ENCODE measurements at regions not wholly inside any gene's neighbourhood (a gene's known extent, or its start where the extent isn't known, plus 50 kb on each side); places are given as distances from the start of the nearest gene placed in this dataset.

DNA sequence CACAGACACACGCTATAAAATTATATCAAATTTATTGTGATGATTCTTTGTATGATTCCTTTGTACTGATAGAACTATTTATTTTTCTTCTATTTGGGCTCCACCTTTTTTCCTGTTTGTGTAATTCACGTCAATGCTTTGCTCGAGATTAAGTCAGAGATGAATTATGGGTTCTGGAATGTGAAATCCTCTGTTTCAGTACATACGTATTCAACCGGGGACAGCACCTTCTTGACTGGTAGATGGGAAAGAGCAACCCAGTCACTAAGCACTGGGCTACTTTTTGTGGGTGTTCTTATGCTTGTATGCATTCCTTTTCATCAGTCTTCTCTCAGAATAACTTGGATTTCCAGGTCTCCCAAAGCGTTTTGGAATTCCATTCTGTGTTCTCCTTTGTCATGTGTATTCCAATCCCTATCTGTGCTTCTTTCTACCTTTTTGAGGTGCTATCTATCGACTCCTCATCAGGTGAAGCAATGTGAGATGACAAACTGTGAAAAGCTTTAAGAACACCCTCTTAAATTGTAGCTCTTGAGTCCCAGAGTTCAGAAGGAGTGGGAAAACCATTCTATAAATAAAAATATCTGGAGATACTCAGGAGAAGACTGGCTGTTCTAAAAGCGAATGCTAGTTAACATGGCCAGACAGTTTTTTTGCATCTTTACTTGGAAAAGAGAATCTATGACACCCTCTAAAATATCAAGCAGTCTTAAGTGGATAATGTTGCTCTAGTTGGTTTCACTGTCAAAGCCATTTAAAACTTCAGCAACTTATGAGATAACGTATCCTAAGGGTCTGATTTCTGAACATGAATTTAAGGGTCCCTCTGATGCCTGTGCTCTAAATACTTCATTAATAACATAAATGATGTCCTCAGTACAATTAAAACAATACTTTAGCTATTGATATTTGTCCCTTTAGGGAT lies 197.7 kb upstream of the PREP start:
- no peak for DNase-seq (ENCODE audit: extremely low read depth in 1 of 2, low read depth in 1 of 2)

DNA sequence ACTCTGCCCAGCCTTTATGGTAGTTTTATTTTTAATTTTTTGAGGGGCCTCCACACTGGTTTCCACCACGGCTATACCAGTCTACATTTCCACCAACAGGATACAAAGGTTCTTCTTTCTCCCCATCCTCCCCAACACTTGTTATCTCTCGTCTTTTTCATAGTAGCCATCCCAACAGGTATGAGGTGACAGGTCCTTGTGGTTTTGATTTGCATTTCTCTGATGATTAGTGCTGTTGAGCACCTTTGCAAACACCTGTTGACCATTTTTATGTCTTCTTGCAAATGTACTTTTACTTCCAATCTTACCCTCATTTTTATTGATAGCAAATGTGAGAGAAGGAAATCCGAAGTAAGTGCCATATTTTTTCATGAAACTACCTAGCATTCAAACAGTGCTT lies 195.4 kb upstream of the PREP start:
- no peak for DNase-seq (ENCODE audit: extremely low read depth in 1 of 2, low read depth in 1 of 2)

DNA sequence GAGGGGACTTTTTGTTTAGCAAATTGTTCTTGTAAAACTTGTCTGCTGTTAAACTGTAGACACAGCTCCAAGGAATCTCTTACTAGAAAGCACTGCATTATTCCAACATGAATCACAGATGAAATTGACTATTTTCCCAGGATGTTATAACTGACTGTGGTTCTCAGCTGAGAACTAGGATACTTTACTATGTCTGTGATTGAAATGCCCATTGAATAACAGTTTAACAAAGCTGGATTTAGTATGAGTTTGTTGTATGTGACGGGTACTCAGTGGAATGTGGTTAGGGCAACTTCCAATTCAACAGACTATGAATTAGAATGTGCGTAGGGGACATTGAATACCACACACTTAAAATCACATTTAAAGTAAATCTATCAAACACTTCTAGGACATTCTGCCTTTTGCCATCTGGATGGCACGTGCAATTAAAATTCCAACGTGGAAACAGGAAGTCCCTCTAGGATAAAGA lies 193.4 kb upstream of the PREP start:
- DNase-seq (ENCODE audit: extremely low read depth in 1 of 2, low read depth in 1 of 2): no peak

DNA sequence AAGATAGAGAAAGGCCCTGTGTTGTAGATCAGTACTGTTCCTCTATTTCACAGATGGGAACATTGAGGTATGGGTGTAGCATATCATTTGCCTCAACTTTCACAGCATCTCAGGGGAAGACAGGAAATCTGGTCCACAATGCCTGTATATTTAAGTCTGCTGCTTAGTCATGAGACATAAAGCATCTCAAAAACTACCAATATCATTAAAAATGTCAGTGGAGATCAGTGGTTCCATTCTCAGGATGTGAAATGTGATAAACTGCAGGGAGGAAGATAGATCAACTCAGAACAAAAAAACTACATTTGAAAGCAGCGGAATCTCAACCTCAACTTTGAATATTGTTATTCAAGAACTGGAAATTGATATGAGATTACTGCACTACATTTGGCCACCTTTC lies 192.9 kb upstream of the PREP start:
- DNase-seq (ENCODE audit: extremely low read depth in 1 of 2, low read depth in 1 of 2): no peak

DNA sequence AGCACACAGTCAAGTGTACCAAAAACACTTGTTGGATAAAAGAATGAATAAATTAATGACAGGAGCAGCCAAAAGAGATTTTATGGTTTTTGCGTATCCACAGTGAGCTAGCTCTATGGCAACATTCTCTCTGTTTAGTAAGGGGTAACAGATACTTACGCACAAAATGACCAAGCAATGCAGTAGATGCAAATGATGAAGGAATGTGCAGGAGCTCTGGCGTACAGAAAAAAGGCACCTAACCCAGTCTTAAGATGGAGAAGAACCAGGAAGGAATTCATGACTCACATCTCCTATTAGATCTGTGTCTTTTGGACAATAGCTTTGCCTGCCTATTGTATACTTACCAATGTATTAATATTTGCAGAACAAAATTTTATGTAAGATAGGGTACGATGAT lies 191.9 kb upstream of the PREP start:
- no peak for DNase-seq (ENCODE audit: extremely low read depth in 1 of 2, low read depth in 1 of 2)

DNA sequence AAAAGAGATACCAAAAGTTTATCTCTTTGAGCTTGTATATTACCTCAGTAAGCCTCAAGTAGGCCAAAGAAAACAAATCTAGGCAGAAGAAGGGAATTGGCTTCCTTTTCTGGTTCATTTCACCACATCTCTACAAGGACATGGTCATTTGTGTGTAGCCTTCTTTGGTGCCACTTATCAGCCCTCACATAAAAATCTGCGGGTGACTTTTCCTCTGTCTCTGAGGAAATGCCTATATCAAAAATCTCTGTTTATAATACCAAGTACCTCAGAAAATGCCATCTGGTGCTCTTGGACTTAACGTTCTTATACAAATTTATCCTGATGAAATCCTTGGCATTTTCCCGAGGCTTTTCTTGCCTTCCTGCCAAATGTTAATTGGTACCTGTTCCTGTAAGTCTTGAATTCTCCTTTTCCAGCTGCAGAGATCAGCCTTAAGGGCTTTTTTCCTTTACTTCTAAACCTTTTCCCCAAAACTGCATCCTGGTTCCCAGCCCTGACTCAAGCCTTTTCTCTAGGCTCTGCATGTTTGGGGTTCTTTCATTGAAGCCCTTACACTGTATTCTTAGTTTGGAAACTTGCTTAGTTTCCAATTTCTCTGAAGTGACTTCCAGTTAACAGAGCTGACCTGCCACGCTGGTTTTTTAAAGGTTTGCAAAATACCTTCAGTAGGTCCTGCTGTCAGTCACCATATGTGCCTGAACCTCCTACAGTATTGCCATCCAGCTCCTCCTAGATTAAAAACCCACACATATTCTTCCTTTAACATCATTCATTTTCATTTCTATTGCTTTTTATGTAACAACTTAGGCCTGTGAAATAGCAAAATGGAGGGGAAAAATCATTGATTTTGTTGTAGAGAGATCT lies 191.2 kb upstream of the PREP start:
- no peak for DNase-seq (ENCODE audit: extremely low read depth in 1 of 2, low read depth in 1 of 2)

DNA sequence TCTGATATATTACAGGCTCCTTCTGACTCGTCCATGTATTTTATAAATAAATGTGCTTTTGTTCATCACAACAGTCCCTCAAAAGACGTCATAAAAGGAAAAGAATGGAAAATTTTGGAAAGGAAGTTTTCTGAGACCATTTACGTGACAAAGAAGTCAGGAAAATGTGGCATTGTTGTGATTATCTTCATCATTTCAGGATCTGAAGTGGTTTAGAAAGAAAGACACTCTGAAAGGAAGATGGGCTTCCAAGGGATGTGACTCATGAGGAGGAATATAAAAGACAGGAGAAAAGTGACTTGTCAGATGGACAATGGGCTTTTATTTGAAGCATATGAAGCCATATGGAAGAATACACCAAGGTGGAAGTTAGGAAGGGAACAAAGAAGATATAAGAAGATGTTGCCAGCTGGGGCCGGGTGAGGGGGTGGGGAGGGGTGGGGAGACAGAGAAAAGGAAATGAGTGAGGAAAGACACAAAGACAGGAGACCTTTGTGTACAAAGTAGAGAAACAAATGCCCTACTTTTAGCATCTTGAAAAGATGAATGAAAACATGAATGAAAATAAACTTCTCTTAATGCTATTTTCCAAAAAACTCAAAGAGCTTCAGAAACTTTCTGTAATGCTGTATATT lies 190.3 kb upstream of the PREP start:
- no peak for DNase-seq (ENCODE audit: extremely low read depth in 1 of 2, low read depth in 1 of 2)

DNA sequence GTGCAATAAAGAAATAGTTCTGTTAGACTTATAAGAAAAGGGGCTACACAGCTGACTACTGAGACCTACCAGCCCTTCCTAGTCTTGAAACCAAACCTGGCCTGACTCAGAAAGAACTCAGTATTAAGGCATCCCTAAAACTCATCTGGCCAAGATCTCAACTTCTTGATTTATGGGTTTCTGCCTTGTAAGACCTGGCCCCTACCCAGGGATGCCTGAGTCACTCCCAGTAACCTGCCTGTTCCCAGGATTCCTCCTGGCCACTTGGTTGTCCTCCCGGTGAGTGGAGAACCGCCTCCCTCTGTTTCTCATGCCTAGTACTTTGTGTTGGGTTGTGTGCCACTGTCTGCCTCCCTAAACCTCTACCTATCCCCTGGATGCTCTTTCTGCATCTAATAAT lies 189.4 kb upstream of the PREP start:
- no peak for DNase-seq (ENCODE audit: extremely low read depth in 1 of 2, low read depth in 1 of 2)

DNA sequence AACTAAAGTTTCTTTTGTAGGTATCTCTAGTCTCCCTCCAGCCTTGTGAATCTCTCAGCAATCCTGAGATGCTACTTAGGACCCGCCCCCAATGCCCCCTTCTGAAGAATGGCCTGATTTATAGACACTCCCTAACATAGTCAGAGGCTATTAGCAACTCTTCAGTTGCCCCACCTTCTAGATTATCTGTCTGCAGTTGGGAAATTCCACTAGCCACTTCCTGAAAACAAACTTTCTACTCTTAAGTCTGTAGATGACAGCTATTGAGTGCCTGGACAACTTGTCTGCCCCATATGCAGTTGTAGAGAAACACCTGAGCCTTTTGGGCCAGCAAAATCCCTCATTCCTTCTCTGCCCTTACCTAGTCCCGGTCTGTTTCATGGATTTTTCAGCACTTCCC lies 188.2 kb upstream of the PREP start:
- no peak for DNase-seq (ENCODE audit: extremely low read depth in 1 of 2, low read depth in 1 of 2)

DNA sequence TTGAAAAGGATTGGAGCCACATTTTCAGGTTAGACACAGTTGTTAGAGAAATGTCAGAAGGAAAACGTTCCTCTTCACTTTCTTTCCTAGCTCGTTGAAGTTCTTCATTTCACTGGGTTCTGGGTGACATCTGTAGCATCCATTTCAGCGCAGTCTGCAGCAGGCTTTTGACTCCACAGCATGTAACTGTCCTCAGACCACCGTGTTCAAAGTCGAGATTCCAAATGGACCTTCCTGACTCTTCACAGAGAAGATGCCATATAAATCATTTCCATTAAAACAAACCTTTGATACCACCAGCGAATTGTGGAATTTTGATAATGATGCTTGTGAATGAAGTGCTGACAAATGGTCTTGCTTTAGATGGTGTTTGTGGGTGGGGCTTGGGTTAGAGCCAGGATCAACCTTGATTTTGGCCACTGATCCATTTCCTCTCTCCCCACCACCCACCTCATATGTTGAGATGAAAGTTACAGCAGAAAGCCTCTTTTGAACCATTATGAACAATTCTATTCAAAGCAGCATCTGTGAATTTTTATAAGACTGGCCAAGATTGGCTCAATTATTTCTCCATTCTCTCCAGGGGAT lies 185.3 kb upstream of the PREP start:
- no peak for DNase-seq (ENCODE audit: extremely low read depth in 1 of 2, low read depth in 1 of 2)

DNA sequence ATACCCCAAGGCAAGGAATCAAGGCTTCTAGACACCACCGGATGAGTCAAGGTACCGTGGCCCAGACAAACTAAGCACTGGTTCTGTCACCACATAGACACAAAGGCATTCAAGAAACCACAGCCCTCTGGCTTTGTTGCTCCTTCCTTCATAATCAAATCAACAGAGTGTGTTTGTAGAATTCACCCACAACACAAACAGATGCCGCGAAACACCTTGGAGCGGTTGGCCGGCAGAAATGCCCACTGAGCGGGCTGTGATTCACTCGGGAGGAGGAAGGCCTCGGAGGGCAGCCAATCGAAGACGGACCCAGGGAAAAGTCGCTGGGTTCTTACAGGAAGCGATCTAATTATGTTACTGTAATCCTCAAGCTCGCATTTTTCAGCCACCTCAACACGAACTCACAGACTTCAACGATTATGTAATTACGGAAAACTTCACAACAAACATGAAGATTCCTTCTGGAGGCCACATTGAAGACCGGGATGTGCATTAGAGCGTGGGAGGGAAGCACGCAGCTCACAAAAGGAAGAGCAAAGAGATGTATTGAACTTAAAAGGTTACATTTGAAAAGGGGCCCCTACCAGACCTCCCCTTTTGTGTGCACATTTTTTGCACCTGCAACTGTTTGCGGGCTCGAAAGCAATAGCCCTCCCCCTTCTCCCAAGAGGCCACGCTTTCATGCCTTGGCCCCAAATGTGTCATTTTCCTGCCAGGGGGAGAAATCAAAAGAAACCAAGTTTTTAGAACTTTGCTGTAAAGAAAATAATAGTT lies 184.7 kb upstream of the PREP start:
- DNase-seq (ENCODE audit: extremely low read depth in 1 of 2, low read depth in 1 of 2): no peak

DNA sequence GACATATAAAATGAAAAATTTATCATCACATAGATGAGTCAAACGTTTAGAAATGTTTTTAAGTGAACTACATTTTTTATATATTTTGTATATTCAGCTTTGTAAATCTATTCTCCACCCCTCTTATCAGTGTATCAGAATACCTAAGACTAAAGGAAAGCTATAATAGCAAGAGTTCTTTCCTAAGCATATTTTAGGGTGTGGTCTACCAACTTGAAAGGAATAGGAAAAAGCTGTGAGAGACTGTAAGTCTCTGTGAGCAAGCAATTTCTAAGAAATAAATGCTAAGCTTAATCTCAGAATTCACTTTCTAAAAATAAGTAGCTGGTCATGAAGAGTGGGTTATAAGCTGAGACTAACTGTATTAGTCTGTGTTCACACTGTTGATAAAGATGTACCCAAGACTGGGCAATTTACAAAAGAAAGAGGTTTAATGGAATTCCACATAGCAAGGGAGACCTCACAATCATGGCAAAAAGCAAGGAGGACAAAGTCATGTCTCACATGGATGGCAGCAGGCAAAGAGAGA lies 175.4 kb upstream of the PREP start:
- no peak for DNase-seq (ENCODE audit: extremely low read depth in 1 of 2, low read depth in 1 of 2)

DNA sequence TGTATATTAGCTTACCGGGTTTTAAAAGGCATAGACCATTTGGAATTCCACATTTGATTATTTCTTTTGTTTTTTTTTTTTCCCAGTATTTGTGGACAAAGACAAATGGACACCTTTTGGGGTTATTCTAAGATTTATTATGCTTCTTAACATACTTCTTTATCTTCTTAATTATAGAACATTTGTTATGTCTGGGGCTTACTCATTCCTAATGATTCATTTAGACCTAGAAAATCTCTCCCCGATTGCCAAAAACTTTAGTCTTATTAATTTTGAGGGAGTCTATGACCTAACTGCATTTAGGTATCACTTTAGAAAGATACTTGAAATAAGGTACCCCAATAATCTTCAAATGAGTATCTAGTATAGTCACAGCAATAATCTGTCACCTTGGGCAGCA lies 170.7 kb upstream of the PREP start:
- no peak for DNase-seq (ENCODE audit: extremely low read depth in 1 of 2, low read depth in 1 of 2)

DNA sequence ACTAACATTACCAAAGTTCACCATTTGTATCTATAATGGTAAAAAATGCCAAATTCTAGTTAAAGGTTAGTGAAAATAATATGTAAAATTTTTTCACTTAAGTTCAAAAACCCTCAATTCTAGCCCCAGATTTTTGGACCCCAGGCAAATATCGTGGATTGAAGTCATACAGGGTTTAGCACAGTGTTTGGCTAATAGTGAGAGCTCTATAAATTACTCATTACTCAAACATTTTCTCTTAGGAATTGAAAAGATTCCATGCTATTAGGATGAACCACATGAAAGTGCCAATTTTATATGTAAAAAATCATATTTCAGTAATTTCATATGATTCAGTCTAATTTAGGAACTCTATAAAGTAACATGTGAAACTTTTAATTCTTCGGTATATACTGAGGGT lies 170.3 kb upstream of the PREP start:
- DNase-seq (ENCODE audit: extremely low read depth in 1 of 2, low read depth in 1 of 2): no peak

DNA sequence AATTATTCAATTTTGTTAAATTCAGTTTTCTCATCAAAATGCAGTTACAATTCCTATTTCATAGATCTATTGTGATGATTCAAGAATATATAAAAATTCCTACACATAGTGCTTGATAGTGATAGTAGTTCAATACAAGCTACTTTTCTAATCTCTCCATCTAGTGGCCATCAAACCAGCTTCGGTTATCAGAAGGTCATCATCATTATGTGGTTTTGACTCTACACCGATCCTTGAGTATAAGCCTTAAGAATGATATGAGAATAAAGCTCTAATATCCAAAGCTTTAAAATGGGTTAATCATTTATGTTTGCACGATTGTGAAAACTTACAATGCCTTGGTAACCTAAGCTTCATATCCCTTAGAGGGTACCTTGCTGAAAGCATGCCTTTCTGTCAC lies 167.5 kb upstream of the PREP start:
- DNase-seq (ENCODE audit: extremely low read depth in 1 of 2, low read depth in 1 of 2): no peak

DNA sequence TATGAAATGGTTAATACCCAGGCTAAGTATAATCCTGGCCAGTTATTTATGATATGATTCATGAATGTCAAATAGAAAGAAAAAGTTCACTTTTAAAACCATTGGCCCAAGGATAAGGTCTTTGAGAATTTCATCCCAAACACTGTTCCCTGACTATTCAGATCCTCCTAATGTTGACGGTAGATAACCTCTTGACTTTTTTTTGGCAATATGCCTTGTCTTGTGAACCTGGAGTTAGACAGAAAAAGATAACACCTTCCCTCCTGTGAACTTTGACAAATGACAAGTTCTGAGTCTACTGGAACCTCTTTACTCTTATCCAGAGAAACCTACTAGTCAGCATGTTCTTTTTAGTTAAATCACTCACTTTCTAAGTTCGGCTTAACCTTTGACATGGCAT lies 166.8 kb upstream of the PREP start:
- DNase-seq (ENCODE audit: extremely low read depth in 1 of 2, low read depth in 1 of 2): no peak

DNA sequence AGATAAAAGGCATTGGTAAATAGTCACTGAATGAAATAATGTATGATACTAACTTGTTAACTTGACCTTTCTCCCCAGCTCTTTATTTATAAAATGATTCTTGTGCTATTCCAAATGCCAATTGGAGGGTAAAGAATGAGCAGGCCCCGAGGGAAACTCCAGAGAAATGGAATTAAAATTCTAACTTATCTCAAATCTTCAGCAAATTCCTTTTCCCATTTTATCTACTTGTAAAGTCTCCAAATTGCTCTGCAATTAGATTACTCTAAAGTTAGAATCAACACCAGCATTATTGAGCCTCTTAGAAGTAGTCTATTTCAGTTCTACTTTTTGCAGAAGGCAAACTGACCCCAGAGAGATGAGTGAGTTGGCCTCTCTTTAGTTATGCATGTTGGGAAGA lies 165.9 kb upstream of the PREP start:
- DNase-seq (ENCODE audit: extremely low read depth in 1 of 2, low read depth in 1 of 2): no peak

DNA sequence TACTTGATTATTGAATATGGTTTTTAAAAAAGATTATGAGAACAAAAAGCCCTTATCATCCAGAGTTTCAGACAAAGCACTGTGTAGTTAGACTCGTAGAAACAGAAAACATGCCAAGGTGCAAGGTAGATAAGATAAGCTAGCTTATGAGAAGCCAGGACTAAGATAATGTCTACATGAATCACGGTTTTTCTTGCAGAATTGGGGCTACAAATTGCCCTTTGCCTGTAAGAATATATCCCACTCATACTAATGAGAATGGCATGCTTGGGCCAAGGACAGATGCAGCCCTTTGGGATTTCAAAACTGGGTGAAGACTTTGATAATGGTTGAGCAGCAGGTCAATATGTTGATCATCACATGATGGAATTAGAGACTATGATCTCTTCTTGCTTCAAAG lies 165.3 kb upstream of the PREP start:
- DNase-seq (ENCODE audit: extremely low read depth in 1 of 2, low read depth in 1 of 2): no peak

DNA sequence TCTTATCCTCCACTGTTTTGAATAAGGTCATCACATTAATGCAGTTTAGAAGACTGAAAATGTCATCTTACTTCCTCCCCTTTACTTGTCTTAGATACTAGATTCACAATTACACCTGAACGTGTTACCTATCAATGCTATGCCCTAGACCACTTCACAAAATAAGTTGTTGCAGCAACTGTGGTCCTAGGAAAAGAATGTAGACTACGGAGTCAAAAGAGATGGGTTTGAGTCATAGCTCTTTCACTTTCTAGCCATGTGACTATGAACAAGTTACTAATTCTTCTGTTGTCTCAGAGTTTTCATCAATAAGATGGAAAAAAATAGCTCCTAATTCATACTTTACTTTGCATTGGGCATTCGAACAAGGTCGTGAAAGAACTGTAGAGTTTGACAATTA lies 164.3 kb upstream of the PREP start:
- no peak for DNase-seq (ENCODE audit: extremely low read depth in 1 of 2, low read depth in 1 of 2)

DNA sequence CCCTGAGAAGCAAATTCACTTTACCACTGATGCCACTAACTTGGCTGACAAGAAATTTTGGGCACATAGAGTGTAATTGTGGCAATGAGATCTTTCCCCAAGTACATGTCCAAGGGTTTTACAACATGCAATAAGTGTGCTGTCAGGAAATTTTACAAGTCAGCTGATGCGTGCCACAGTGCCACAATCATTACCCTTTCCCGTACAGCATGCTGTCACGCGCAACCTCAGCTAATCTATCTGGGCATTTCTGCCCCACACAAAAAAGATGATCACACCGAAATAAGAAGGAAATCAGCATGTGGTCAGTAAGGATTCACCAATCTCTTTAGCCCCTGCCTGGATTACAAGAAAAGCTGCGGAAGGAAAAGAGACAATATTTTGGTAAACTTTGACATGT lies 163.6 kb upstream of the PREP start:
- no peak for DNase-seq (ENCODE audit: extremely low read depth in 1 of 2, low read depth in 1 of 2)
